T-cell (primary cell): ENCODE measurements at regions not wholly inside any gene's neighbourhood (a gene's known extent, or its start where the extent isn't known, plus 50 kb on each side); places are given as distances from the start of the nearest gene placed in this dataset.
"Not testable (repeated sequence)": the region's sequence is repeated elsewhere in the genome, so short reads cannot be mapped to it uniquely, and the experiment has no call there.

Experiments used
- ATAC-seq, 4 experiments: fragments of 200-7000 bp in 3 of 4; fragments of 150-1000 bp in 1 of 4; cut with Tn5 transposase; replicated peaks in 1 of 4; 1 replicate in 3 of 4; 2 replicates in 1 of 4; pipeline ENCODE4 v1.10.0; 2021; ENCODE audit warnings: moderate library complexity in 3 of 4, mild to moderate bottlenecking in 2 of 4, moderate number of reproducible peaks in 1 of 4
- CTCF ChIA-PET, 2 donors: fragments of 300-600 bp; sonication (Branson Sonifier 250); formaldehyde crosslinking; loops; one replicate each; lab custom pipeline; 2022; ENCODE audit warnings: antibody characterized with exemption in 2 of 2; lab: Charles Lee
- POLR2A ChIA-PET, 2 donors: fragments of 300-600 bp; sonication (Branson Sonifier 250); formaldehyde crosslinking; loops; one replicate each; lab custom pipeline; 2022; ENCODE audit warnings: antibody characterized with exemption in 2 of 2; lab: Charles Lee
- DNase-seq, 35 experiments: peaks; one replicate each; pipeline versions ENCODE4 v3.0.0 to v3.0.0-alpha.2; 2013 to 2023
- H3K27ac ChIP-seq: one replicate; pipeline ENCODE4 v1.5.1; 2013; ENCODE audit warnings: low read length
- H3K27me3 ChIP-seq, 2 experiments: replicated peaks in 1 of 2; 1 replicate in 1 of 2; 2 replicates in 1 of 2; pipeline versions ENCODE4 v1.6.1 to v1.7.0; 2013; ENCODE audit warnings: low read length in 1 of 2, mixed read lengths in 1 of 2; ENCODE audit not compliant: control insufficient read depth in 2 of 2, insufficient read depth in 2 of 2; ENCODE audit errors: extremely low read depth in 1 of 2
- H3K36me3 ChIP-seq, 2 donors: 1 replicate in 1 of 2; 2 replicates in 1 of 2; pipeline versions ENCODE4 v1.6.1 to v1.7.0; 2013; ENCODE audit warnings: low read length in 1 of 2; ENCODE audit not compliant: control insufficient read depth in 2 of 2, insufficient read depth in 1 of 2; ENCODE audit errors: extremely low read depth in 1 of 2
- H3K4me1 ChIP-seq, 2 experiments: 1 replicate in 1 of 2; 2 replicates in 1 of 2; pipeline versions ENCODE4 v1.6.1 to v1.7.0; 2013; ENCODE audit warnings: low read length in 2 of 2, mixed read lengths in 1 of 2; ENCODE audit not compliant: insufficient read depth in 2 of 2, control insufficient read depth in 1 of 2; ENCODE audit errors: extremely low read depth in 1 of 2
- H3K4me3 ChIP-seq, 2 donors: 1 replicate in 1 of 2; 2 replicates in 1 of 2; pipeline versions ENCODE4 v1.5.1 to v1.7.0; 2013; ENCODE audit warnings: mild to moderate bottlenecking in 2 of 2, low read length in 1 of 2, moderate library complexity in 1 of 2; ENCODE audit not compliant: control insufficient read depth in 1 of 2; ENCODE audit errors: extremely low read depth in 1 of 2
- H3K9me3 ChIP-seq: 2 replicates; pipeline ENCODE4 v1.7.0; 2013
- H3K27ac Mint-ChIP-seq, 2 donors: one replicate each; pipeline ENCODE4 v1.8.0; 2020 to 2021; ENCODE audit warnings: mild to moderate bottlenecking in 2 of 2, mixed read lengths in 2 of 2
- H3K27me3 Mint-ChIP-seq, 2 donors: one replicate each; pipeline ENCODE4 v1.8.0; 2021 to 2022; ENCODE audit warnings: mixed read lengths in 2 of 2
- H3K36me3 Mint-ChIP-seq: one replicate; pipeline ENCODE4 v1.8.0; 2021; ENCODE audit warnings: mixed read lengths
- H3K4me1 Mint-ChIP-seq, 3 donors: one replicate each; pipeline ENCODE4 v1.8.0; 2020 to 2022; ENCODE audit warnings: mixed read lengths in 3 of 3, mild to moderate bottlenecking in 1 of 3
- H3K4me3 Mint-ChIP-seq, 3 donors: one replicate each; pipeline ENCODE4 v1.8.0; 2020 to 2022; ENCODE audit warnings: mild to moderate bottlenecking in 3 of 3, mixed read lengths in 3 of 3, moderate library complexity in 3 of 3
- H3K9me3 Mint-ChIP-seq, 3 donors: one replicate each; pipeline ENCODE4 v1.8.0; 2020 to 2022; ENCODE audit warnings: mixed read lengths in 3 of 3
- WGBS: methylation state at CpG from one replicate; pipeline ENCODE4 v1.1.5; 2013; ENCODE audit warnings: missing lambda C conversion rate; ENCODE audit not compliant: insufficient coverage; 5-methylcytosine and 5-hydroxymethylcytosine counted together

DNA sequence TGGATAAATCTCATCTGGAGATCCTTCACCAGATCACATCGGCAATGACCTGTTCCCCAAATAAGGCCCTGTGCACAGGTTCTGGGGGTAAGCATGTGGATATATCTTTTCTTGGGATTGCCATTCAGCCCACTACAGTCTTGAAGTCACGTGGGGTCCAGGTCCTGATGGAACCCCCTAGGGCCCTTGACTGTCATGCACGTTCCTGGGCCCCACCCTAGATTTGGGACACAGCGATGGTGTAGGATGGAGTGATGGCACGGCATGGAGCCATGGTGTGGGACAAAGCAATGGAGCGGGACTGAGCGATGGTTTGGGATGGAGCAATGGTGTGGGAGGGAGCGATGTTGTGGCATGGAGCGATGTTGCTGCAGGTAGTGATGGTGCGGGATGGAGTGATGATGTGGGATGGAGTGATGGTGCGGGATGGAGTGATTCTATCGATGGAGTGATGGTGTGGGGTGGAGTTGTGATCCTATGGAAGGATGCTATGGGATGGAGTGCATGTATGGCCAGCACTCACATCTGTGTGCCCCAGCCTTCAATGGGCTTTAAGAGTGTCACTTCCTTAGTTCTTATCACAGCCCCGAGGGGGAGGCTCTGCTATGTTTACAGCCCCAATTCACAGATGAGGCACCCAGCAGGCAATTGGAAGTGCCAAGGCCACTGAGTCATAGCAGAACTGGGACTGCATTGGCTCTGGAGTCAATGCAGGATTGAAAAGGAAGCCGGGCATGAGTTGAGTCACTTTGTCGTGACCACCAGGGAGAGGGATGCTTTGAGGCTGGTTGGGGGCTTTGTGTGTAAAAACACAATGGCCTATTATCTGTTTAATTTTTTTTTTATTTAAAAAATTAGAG is 97.0 kb upstream of the C1orf174 start:
- Mint-ChIP-seq H3K4me3 (no peak overlapping the region), H3K9me3 (peaks cover 0 to 3% (median 0%) of the 10 kb centered on the region in 3 donors), H3K27ac (no peak overlapping the region), H3K4me1 (no peaks in the 10 kb centered on the region), H3K27me3 (peaks cover 23 to 36% of the 10 kb centered on the region in 2 donors), H3K36me3 (no peaks in the 10 kb centered on the region)
- no peaks in the 10 kb centered on the region for H3K9me3 ChIP-seq
- H3K4me1 ChIP-seq = no peaks in the 10 kb centered on the region
- peaks cover 0 to 55% of the 10 kb centered on the region in 2 experiments for H3K27me3 ChIP-seq
- WGBS = 85% methylated on average over 14 of the region's 15 CpGs
- CTCF ChIA-PET = no interaction called here
- POLR2A ChIA-PET = no interaction called here
- no peaks in the 10 kb centered on the region for H3K36me3 ChIP-seq
- DNase-seq (no peak), ATAC-seq (no peak)
- H3K4me3 ChIP-seq = no peak overlapping the region
- no peak overlapping the region for H3K27ac ChIP-seq

DNA sequence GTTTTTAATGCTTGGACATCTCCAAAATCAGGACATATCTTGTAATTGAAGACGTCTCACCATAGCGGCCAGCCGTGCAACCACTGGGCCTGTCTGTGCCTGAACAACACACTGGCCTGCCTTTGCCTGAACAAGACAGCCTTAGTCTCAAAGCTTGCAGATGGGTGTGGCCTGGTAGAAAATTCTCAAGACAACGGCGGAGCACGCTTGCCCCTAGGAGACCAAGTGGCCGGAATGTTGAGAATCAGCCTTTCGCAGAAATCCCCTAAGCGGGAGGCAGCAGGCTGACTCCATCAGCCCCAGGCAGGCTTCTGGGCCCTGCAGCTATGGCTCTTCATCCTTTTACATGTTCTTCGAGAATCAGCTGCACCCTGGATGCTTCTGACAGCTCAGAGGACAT is 98.0 kb upstream of the C1orf174 start:
- no peak overlapping the region for H3K27ac ChIP-seq
- Mint-ChIP-seq H3K27me3 (peaks cover 18 to 36% of the 10 kb centered on the region in 2 donors), H3K27ac (no peak overlapping the region), H3K4me3 (no peak overlapping the region), H3K36me3 (no peaks in the 10 kb centered on the region), H3K4me1 (no peaks in the 10 kb centered on the region), H3K9me3 (no peaks in the 10 kb centered on the region)
- DNase-seq (no peak), ATAC-seq (no peak)
- no peaks in the 10 kb centered on the region for H3K36me3 ChIP-seq
- H3K4me1 ChIP-seq = no peaks in the 10 kb centered on the region
- WGBS = 91% methylated on average over 9 of the region's 10 CpGs
- POLR2A ChIA-PET = no interaction called here
- no peak overlapping the region for H3K4me3 ChIP-seq
- CTCF ChIA-PET = no interaction called here
- H3K9me3 ChIP-seq = no peaks in the 10 kb centered on the region
- peaks cover 0 to 49% of the 10 kb centered on the region in 2 experiments for H3K27me3 ChIP-seq

DNA sequence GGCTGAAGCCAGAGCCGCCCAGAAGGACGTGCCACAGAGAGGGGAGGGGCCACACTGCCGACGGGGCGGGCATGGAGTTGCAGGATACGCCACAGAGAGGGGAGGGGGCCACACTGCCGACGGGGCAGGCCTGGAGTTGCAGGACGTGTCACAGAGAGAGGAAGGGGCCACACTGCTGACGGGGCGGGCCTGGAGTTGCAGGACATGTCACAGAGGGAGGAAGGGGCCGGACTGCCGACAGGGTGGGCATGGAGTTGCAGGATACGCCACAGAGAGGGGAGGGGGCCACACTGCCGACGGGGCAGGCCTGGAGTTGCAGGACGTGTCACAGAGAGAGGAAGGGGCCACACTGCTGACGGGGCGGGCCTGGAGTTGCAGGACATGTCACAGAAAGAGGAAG is 99.4 kb upstream of the C1orf174 start:
- WGBS = 38% methylated on average over 13 of the region's 19 CpGs
- H3K27me3 Mint-ChIP-seq = peaks cover 18 to 32% of the 10 kb centered on the region in 2 donors
- ATAC-seq, H3K4me1 Mint-ChIP-seq, H3K4me1 ChIP-seq, H3K9me3 Mint-ChIP-seq, H3K27ac Mint-ChIP-seq, DNase-seq, H3K4me3 ChIP-seq, CTCF ChIA-PET, H3K36me3 Mint-ChIP-seq, H3K27ac ChIP-seq, H3K9me3 ChIP-seq, H3K4me3 Mint-ChIP-seq, H3K36me3 ChIP-seq, POLR2A ChIA-PET: not testable (repeated sequence)
- H3K27me3 ChIP-seq = peaks cover 0 to 46% of the 10 kb centered on the region in 2 experiments

DNA sequence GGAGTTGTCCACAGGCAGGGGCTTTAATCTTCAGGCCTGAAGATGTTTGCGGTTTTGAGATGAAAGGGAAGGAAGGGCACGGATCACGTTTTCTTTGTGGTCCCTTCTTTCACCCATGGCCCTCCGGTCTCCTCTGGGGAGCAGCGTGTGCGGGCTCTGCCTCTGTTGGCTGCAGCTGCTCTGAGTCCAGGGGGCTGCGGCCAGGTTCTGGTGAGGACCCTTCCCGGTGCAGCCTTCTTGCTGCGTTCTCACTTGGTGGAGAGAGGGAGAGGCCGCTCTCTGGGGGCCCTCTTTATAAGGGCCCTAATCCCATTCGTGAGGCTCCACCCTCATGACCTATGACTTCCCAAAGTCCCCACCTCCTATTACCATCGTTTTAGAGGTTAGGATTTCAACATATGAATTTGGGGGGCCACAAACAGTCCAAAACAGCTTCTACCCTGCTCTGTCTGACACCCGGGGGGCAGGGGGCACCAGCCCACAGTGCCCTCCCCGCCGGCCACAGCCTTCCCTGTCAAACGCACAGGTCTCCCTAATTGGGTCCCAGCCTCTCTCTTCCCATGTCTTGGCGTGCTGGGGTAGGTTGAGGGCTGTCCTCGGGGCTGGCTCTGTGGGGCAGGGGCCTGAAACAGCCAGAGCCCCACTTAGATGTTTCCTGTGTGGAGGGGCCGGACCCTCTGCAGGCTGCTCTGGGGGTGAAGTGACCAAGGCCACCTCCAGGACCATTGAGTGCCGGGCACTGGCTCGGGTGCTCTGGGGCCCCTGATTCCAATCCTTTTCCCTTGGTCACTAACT is 100.1 kb upstream of the C1orf174 start:
- Mint-ChIP-seq H3K36me3 (no peaks in the 10 kb centered on the region), H3K27ac (no peak overlapping the region), H3K4me3 (no peak overlapping the region), H3K4me1 (no peaks in the 10 kb centered on the region), H3K27me3 (peaks cover 20 to 31% of the 10 kb centered on the region in 2 donors), H3K9me3 (no peaks in the 10 kb centered on the region)
- POLR2A ChIA-PET = no interaction called here
- no peak overlapping the region for H3K4me3 ChIP-seq
- ATAC-seq (no peak), DNase-seq (no peak)
- 100% methylated on average over 2 of the region's 21 CpGs for WGBS
- no peaks in the 10 kb centered on the region for H3K4me1 ChIP-seq
- H3K9me3 ChIP-seq = no peaks in the 10 kb centered on the region
- CTCF ChIA-PET = no interaction called here
- peaks cover 0 to 47% of the 10 kb centered on the region in 2 experiments for H3K27me3 ChIP-seq
- no peaks in the 10 kb centered on the region for H3K36me3 ChIP-seq
- H3K27ac ChIP-seq = no peak overlapping the region

- no peaks in the 10 kb centered on the region for H3K36me3 Mint-ChIP-seq
- DNase-seq = no peak
- Histone ChIP-seq H3K9me3 (no peaks in the 10 kb centered on the region), H3K27me3 (peaks cover 0 to 42% of the 10 kb centered on the region in 2 experiments), H3K4me1 (no peaks in the 10 kb centered on the region), H3K4me3 (no peak overlapping the region), H3K27ac (no peak overlapping the region), H3K36me3 (no peaks in the 10 kb centered on the region)
- no peak overlapping the region for H3K4me3 Mint-ChIP-seq
- 86% methylated on average over 12 of the region's 17 CpGs for WGBS
- H3K9me3 Mint-ChIP-seq = no peaks in the 10 kb centered on the region
- peaks cover 22 to 31% of the 10 kb centered on the region in 2 donors for H3K27me3 Mint-ChIP-seq
- POLR2A ChIA-PET = no interaction called here
- CTCF ChIA-PET = no interaction called here
- H3K4me1 Mint-ChIP-seq = no peaks in the 10 kb centered on the region
- no peak overlapping the region for H3K27ac Mint-ChIP-seq
- no peak for ATAC-seq
Measured at GRCh38 chr1:4000811-4001251, 100.8 kb upstream of the C1orf174 start.

DNA sequence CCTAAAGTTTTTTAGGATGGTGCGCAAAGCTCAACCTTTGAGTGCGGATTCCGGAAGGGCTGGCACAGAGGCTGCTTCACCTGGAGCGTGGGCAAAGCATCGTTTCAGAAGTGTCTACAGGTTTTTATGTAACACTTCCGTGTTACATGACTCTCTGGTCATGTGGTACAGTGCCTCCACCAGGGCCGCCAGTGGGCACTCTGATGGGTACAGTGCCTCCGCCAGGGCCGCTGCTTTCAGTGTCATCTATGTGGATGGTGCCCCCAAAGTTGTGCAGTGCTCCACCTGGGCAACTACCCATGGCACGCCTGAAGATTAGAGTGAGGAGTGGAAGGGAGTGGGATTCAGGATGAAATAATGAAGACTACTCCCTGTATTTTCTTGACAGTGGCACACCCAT is 101.4 kb upstream of the C1orf174 start:
- WGBS = 81% methylated on average over 7 of the region's 10 CpGs
- Histone ChIP-seq H3K4me3 (no peak overlapping the region), H3K27ac (no peak overlapping the region), H3K36me3 (no peaks in the 10 kb centered on the region), H3K9me3 (no peaks in the 10 kb centered on the region), H3K27me3 (peaks cover 0 to 45% of the 10 kb centered on the region in 2 experiments), H3K4me1 (no peaks in the 10 kb centered on the region)
- ChIA-PET POLR2A (no interaction called here), CTCF (no interaction called here)
- peaks cover 22 to 29% of the 10 kb centered on the region in 2 donors for H3K27me3 Mint-ChIP-seq
- H3K4me1 Mint-ChIP-seq = no peaks in the 10 kb centered on the region
- H3K9me3 Mint-ChIP-seq = no peaks in the 10 kb centered on the region
- H3K4me3 Mint-ChIP-seq = no peak overlapping the region
- no peak overlapping the region for H3K27ac Mint-ChIP-seq
- H3K36me3 Mint-ChIP-seq = no peaks in the 10 kb centered on the region
- DNase-seq (no peak), ATAC-seq (no peak)
